Bronchial epithelial cell (primary cell): ENCODE measurements at regions not wholly inside any gene's neighbourhood (a gene's known extent, or its start where the extent isn't known, plus 50 kb on each side); places are given as distances from the start of the nearest gene placed in this dataset.
"Not testable (repeated sequence)": the region's sequence is repeated elsewhere in the genome, so short reads cannot be mapped to it uniquely, and the experiment has no call there.

Source experiments
- DNase-seq: peaks from one replicate; pipeline ENCODE4 v3.0.0-alpha.2; 2010; ENCODE audit warnings: low read depth
- FAIRE-seq: peaks from 2 replicates; lab custom pipeline; 2011; peaks lifted over from hg19 to GRCh38; lab: Jason Lieb, UNC
- H3K27me3 ChIP-seq: 2 replicates; pipeline ENCODE4 v1.5.1; 2011; ENCODE audit warnings: low read length; ENCODE audit not compliant: control insufficient read depth, insufficient read depth
- H3K36me3 ChIP-seq: 2 replicates; pipeline ENCODE4 v1.5.1; 2011; ENCODE audit warnings: low read length; ENCODE audit not compliant: control insufficient read depth, insufficient read depth
- H3K4me3 ChIP-seq: 2 replicates; pipeline ENCODE4 v1.5.1; 2011; ENCODE audit warnings: mild to moderate bottlenecking, low read depth, low read length, control low read depth
- CTCF ChIP-seq: IDR thresholded peaks from 2 replicates; pipeline ENCODE4 v1.5.1; 2011; ENCODE audit warnings: mild to moderate bottlenecking, moderate library complexity, low read length, control low read depth, inconsistent platforms; ENCODE audit not compliant: insufficient read depth, severe bottlenecking

GRCh38 chr10:56481521-56482091, 120.5 kb upstream of the ZWINT start:
- H3K27me3 ChIP-seq, result no peaks in the 10 kb centered on the region
- H3K36me3 ChIP-seq, result no peaks in the 10 kb centered on the region
- no peak for FAIRE-seq
- no peak for DNase-seq
- no peak overlapping the region for H3K4me3 ChIP-seq
- no peak for TF ChIP-seq CTCF

GRCh38 chr10:56472978-56473377, 111.9 kb upstream of the ZWINT start:
- no peak for FAIRE-seq
- Histone ChIP-seq H3K4me3 (no peak overlapping the region), H3K27me3 (no peaks in the 10 kb centered on the region), H3K36me3 (no peaks in the 10 kb centered on the region)
- no peak for DNase-seq
- no peak for TF ChIP-seq CTCF

GRCh38 chr10:56470701-56471100, 109.6 kb upstream of the ZWINT start:
- Histone ChIP-seq H3K36me3 (no peaks in the 10 kb centered on the region), H3K4me3 (no peak overlapping the region), H3K27me3 (no peaks in the 10 kb centered on the region)
- FAIRE-seq (no peak), DNase-seq (no peak)
- no peak for TF ChIP-seq CTCF

GRCh38 chr10:56469482-56469881, 108.4 kb upstream of the ZWINT start:
- H3K27me3 ChIP-seq, result no peaks in the 10 kb centered on the region
- FAIRE-seq (no peak), DNase-seq (no peak)
- no peaks in the 10 kb centered on the region for H3K36me3 ChIP-seq
- H3K4me3 ChIP-seq, result no peak overlapping the region
- no peak for TF ChIP-seq CTCF

- TF ChIP-seq CTCF, result no peak
- DNase-seq (no peak), FAIRE-seq (no peak)
- Histone ChIP-seq H3K36me3 (no peaks in the 10 kb centered on the region), H3K27me3 (no peaks in the 10 kb centered on the region), H3K4me3 (no peak overlapping the region)
Measured at GRCh38 chr10:56466005-56466404, 104.9 kb upstream of the ZWINT start.

GRCh38 chr10:56449770-56450169, 88.7 kb upstream of the ZWINT start:
- DNase-seq, result peak; percentile 10
- H3K4me3 ChIP-seq, result no peak overlapping the region
- no peaks in the 10 kb centered on the region for H3K27me3 ChIP-seq
- H3K36me3 ChIP-seq, result no peaks in the 10 kb centered on the region
- peak; percentile 13 for TF ChIP-seq CTCF
- FAIRE-seq, result no peak

- FAIRE-seq, H3K4me3 ChIP-seq, H3K36me3 ChIP-seq, DNase-seq, H3K27me3 ChIP-seq: not testable (repeated sequence)
Measured at GRCh38 chr10:56447613-56448012, 86.6 kb upstream of the ZWINT start.

- H3K27me3 ChIP-seq, DNase-seq, H3K36me3 ChIP-seq, H3K4me3 ChIP-seq, FAIRE-seq: not testable (repeated sequence)
Measured at GRCh38 chr10:56441337-56441736, 80.3 kb upstream of the ZWINT start.
